Vagina (tissue), 2 donors: ENCODE measurements at regions not wholly inside any gene's neighbourhood (a gene's known extent, or its start where the extent isn't known, plus 50 kb on each side); places are given as distances from the start of the nearest gene placed in this dataset.

Experiments used
- CTCF ChIP-seq, 3 experiments: fragments of 450-650 bp in 2 of 3; fragments of 200-600 bp in 1 of 3; sonication (generic) in 1 of 3; IDR thresholded peaks; one replicate each; pipeline ENCODE4 v1.5.1; 2017 to 2019; ENCODE audit warnings: antibody characterized with exemption in 3 of 3, mild to moderate bottlenecking in 2 of 3, moderate library complexity in 2 of 3
- POLR2A ChIP-seq, 2 donors: fragments of 450-650 bp; IDR thresholded peaks; one replicate each; pipeline ENCODE4 v1.6.1; 2017; ENCODE audit warnings: antibody characterized with exemption in 2 of 2, mild to moderate bottlenecking in 2 of 2, moderate library complexity in 2 of 2
- POLR2AphosphoS5 ChIP-seq, 2 donors: sonication (generic); formaldehyde crosslinking; IDR thresholded peaks; one replicate each; pipeline ENCODE4 v1.9.0; 2017; ENCODE audit warnings: antibody characterized with exemption in 2 of 2, mild to moderate bottlenecking in 2 of 2, low read depth in 1 of 2; ENCODE audit not compliant: insufficient read depth in 1 of 2

DNA sequence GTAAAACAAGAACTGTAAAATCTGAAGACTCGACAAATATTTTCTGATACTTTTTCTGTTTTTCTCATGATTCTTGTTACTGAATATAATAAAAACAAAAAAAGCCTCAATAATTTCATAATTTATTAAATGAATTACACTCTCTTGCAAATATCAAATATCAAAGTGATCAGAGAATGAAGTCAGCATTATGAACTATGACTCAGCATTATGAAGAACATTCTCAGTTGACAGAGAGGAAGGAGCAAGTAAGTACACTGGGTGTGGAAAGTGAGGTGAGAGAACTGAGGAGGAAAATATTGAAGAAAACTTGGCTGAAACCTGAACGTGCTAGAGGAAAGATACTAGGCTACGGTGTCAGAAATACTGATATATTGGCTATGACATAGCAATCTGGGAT, 529.5 kb downstream of the KCNT2 start:
- TF ChIP-seq POLR2AphosphoS5 (IDR thresholded peaks at IDR 0.05; ENCODE audit: insufficient read depth in 1 of 2, low read depth in 1 of 2) = no peak
- no peak for TF ChIP-seq CTCF (IDR thresholded peaks at IDR 0.05)
- TF ChIP-seq POLR2A (IDR thresholded peaks at IDR 0.05) = no peak
